H9 (cell line): ENCODE measurements at regions not wholly inside any gene's neighbourhood (a gene's known extent, or its start where the extent isn't known, plus 50 kb on each side); places are given as distances from the start of the nearest gene placed in this dataset.

ENCODE experiments used
- DNase-seq: peaks from one replicate; pipeline ENCODE4 v3.0.0-alpha.2; 2017
- H2AFZ ChIP-seq: one replicate; pipeline ENCODE4 v1.6.1; 2013; ENCODE audit warnings: mild to moderate bottlenecking, low read length, control low read depth, moderate library complexity
- H2AK5ac ChIP-seq: 2 replicates; pipeline ENCODE4 v1.6.1; 2013; ENCODE audit warnings: low read length, control low read depth, mixed read lengths; ENCODE audit not compliant: insufficient read length
- H2BK120ac ChIP-seq: one replicate; pipeline ENCODE4 v1.6.1; 2013; ENCODE audit warnings: low read depth, mild to moderate bottlenecking, low read length, control low read depth, inconsistent platforms; ENCODE audit not compliant: poor library complexity, severe bottlenecking
- H2BK12ac ChIP-seq: 2 replicates; pipeline ENCODE4 v1.6.1; 2013; ENCODE audit warnings: low read length, control low read depth, mixed read lengths, low read depth; ENCODE audit not compliant: insufficient read length
- H2BK15ac ChIP-seq: 2 replicates; pipeline ENCODE4 v1.6.1; 2013; ENCODE audit warnings: low read depth, low read length, control low read depth
- H2BK20ac ChIP-seq: one replicate; pipeline ENCODE4 v1.6.1; 2013; ENCODE audit warnings: low read depth, mild to moderate bottlenecking, low read length, control low read depth, inconsistent platforms; ENCODE audit not compliant: poor library complexity, severe bottlenecking
- H2BK5ac ChIP-seq: 2 replicates; pipeline ENCODE4 v1.6.1; 2013; ENCODE audit warnings: low read length, control low read depth, mixed read lengths; ENCODE audit not compliant: insufficient read length
- H3K14ac ChIP-seq: 2 replicates; pipeline ENCODE4 v1.6.1; 2013; ENCODE audit warnings: low read length, control low read depth; ENCODE audit not compliant: insufficient read depth
- H3K18ac ChIP-seq: 2 replicates; pipeline ENCODE4 v1.6.1; 2013; ENCODE audit warnings: low read depth, mild to moderate bottlenecking, mixed read lengths, low read length, control low read depth; ENCODE audit not compliant: insufficient read length
- H3K23ac ChIP-seq: 2 replicates; pipeline ENCODE4 v1.6.1; 2013; ENCODE audit warnings: low read length, control low read depth, mixed read lengths, low read depth; ENCODE audit not compliant: insufficient read length
- H3K23me2 ChIP-seq: 2 replicates; pipeline ENCODE4 v1.6.1; 2013; ENCODE audit warnings: low read depth, mild to moderate bottlenecking, mixed read lengths, low read length, control low read depth; ENCODE audit not compliant: insufficient read length, poor library complexity, severe bottlenecking
- H3K27ac ChIP-seq: 2 replicates; pipeline ENCODE4 v1.5.1; 2013; ENCODE audit warnings: low read length, control low read depth, mixed read lengths, low read depth; ENCODE audit not compliant: insufficient read length
- H3K27me3 ChIP-seq: 2 replicates; pipeline ENCODE4 v1.6.1; 2013; ENCODE audit warnings: low read length, control low read depth, inconsistent platforms; ENCODE audit not compliant: insufficient read depth
- H3K4ac ChIP-seq: 2 replicates; pipeline ENCODE4 v1.6.1; 2013; ENCODE audit warnings: low read depth, mild to moderate bottlenecking, control low read depth, inconsistent platforms, low read length, moderate library complexity
- H3K4me1 ChIP-seq: 2 replicates; pipeline ENCODE4 v1.6.1; 2013; ENCODE audit warnings: low read length, control low read depth, inconsistent platforms; ENCODE audit not compliant: insufficient read depth
- H3K4me2 ChIP-seq: 2 replicates; pipeline ENCODE4 v1.6.1; 2013; ENCODE audit warnings: low read length, control low read depth, mixed read lengths; ENCODE audit not compliant: insufficient read length, insufficient read depth
- H3K56ac ChIP-seq: 2 replicates; pipeline ENCODE4 v1.6.1; 2013; ENCODE audit warnings: low read depth, mild to moderate bottlenecking, mixed read lengths, low read length, control low read depth; ENCODE audit not compliant: insufficient read length
- H3K79me1 ChIP-seq: 2 replicates; pipeline ENCODE4 v1.6.1; 2013; ENCODE audit warnings: low read depth, mild to moderate bottlenecking, moderate library complexity, low read length, control low read depth, inconsistent platforms; ENCODE audit not compliant: insufficient read depth, poor library complexity, severe bottlenecking
- H3K79me2 ChIP-seq: 2 replicates; pipeline ENCODE4 v1.6.1; 2013; ENCODE audit warnings: low read length, control low read depth, inconsistent platforms; ENCODE audit not compliant: insufficient read depth
- H3K9ac ChIP-seq: 2 replicates; pipeline ENCODE4 v1.6.1; 2013; ENCODE audit warnings: low read length, control low read depth, mixed read lengths; ENCODE audit not compliant: insufficient read length; ENCODE audit errors: extremely low read depth
- H3K9me3 ChIP-seq: one replicate; pipeline ENCODE4 v1.6.1; 2013; ENCODE audit warnings: low read depth, low read length, inconsistent platforms; ENCODE audit not compliant: control insufficient read depth
- H3T11ph ChIP-seq: one replicate; pipeline ENCODE4 v1.6.1; 2013; ENCODE audit warnings: mild to moderate bottlenecking, low read length, control low read depth, inconsistent platforms
- H4K20me1 ChIP-seq: one replicate; pipeline ENCODE4 v1.6.1; 2013; ENCODE audit not compliant: control insufficient read depth, insufficient read length, insufficient read depth
- H4K5ac ChIP-seq: 2 replicates; pipeline ENCODE4 v1.6.1; 2013; ENCODE audit warnings: low read depth, mild to moderate bottlenecking, mixed read lengths, low read length, control low read depth; ENCODE audit not compliant: insufficient read length
- H4K8ac ChIP-seq: replicated peaks from 2 replicates; pipeline ENCODE4 v1.6.1; 2013; ENCODE audit warnings: low read length, control low read depth, mixed read lengths, low read depth; ENCODE audit not compliant: insufficient read length
- H4K91ac ChIP-seq: 2 replicates; pipeline ENCODE4 v1.6.1; 2013; ENCODE audit warnings: low read depth, mild to moderate bottlenecking, moderate library complexity, mixed read lengths, low read length, control low read depth; ENCODE audit not compliant: insufficient read length
- H3K27ac Mint-ChIP-seq, 3 experiments: 2 replicates in 2 of 3; 3 replicates in 1 of 3; pipeline ENCODE4 v1.8.0; 2020 to 2021; ENCODE audit warnings: mixed read lengths in 3 of 3, mild to moderate bottlenecking in 1 of 3, moderate library complexity in 1 of 3
- H3K27me3 Mint-ChIP-seq: 2 replicates; pipeline ENCODE4 v1.8.0; 2021; ENCODE audit warnings: low read depth, mild to moderate bottlenecking, moderate library complexity, mixed read lengths
- H3K36me3 Mint-ChIP-seq, 3 experiments: 2 replicates in 2 of 3; 3 replicates in 1 of 3; pipeline ENCODE4 v1.8.0; 2020 to 2021; ENCODE audit warnings: low read depth in 3 of 3, mixed read lengths in 3 of 3; ENCODE audit not compliant: insufficient read depth in 1 of 3
- H3K4me1 Mint-ChIP-seq, 2 experiments: 2 replicates each; pipeline ENCODE4 v1.8.0; 2020; ENCODE audit warnings: mixed read lengths in 2 of 2
- H3K4me3 Mint-ChIP-seq, 2 experiments: 2 replicates in 1 of 2; 3 replicates in 1 of 2; pipeline ENCODE4 v1.8.0; 2020 to 2021; ENCODE audit warnings: mild to moderate bottlenecking in 2 of 2, mixed read lengths in 2 of 2, moderate library complexity in 1 of 2
- H3K9me3 Mint-ChIP-seq, 2 experiments: 2 replicates in 1 of 2; 3 replicates in 1 of 2; pipeline ENCODE4 v1.8.0; 2020; ENCODE audit warnings: mild to moderate bottlenecking in 2 of 2, mixed read lengths in 2 of 2, moderate library complexity in 1 of 2
- TF ChIP-seq, protein P1 (sequence below): fragments of 200-600 bp; sonication (generic); conservative IDR thresholded peaks from 3 replicates; pipeline ENCODE4 v1.8.0; 2021; ENCODE audit warnings: antibody characterized with exemption, mild to moderate bottlenecking

DNA sequence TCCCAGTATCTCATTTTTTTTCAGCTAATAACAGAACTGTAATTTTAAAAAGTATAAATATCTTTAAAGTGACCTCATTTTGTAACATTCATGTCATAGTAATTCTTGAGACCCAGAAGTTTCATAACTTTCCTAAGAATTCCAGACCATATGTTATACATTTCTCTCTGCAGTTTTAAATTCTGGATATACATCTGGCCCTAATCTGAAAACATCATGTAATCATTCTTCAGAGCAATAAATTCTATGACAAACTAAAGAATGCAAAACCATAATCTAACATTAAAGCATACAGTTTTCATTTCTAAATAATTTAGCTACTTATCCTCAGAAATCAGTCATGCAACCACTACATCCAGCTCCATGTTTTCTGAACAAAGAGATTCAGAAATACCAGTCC, 198.3 kb upstream of the SLC35G4 start:
- Histone ChIP-seq H4K5ac (no peak overlapping the region), H3K4ac (no peak overlapping the region), H3K79me2 (no peaks in the 10 kb centered on the region), H3K79me1 (no peaks in the 10 kb centered on the region), H2BK12ac (no peak overlapping the region), H4K8ac (no peak overlapping the region), H3K18ac (no peak overlapping the region), H3K27ac (no peak overlapping the region), H3K56ac (no peak overlapping the region), H3K9ac (no peak overlapping the region), H3K4me1 (peaks cover 4% of the 10 kb centered on the region; the same call in 1 of the 2 replicates), H3K27me3 (no peaks in the 10 kb centered on the region; the same call in 1 of the 2 replicates), H3K23me2 (no peaks in the 10 kb centered on the region), H2BK5ac (no peak overlapping the region), H2AK5ac (no peak overlapping the region), H3K9me3 (no peaks in the 10 kb centered on the region), H3K23ac (no peak overlapping the region), H2BK20ac (no peak overlapping the region), H4K20me1 (no peaks in the 10 kb centered on the region), H4K91ac (no peak overlapping the region), H3K4me2 (no peak overlapping the region), H2BK15ac (no peak overlapping the region), H3T11ph (no peak overlapping the region), H3K14ac (no peak overlapping the region), H2BK120ac (no peak overlapping the region), H2AFZ (no peak overlapping the region)
- no peak overlapping the region for H3K4me3 Mint-ChIP-seq
- DNase-seq = no peak
- H3K36me3 Mint-ChIP-seq = no peaks in the 10 kb centered on the region
- H3K27me3 Mint-ChIP-seq = no peaks in the 10 kb centered on the region
- no peaks in the 10 kb centered on the region for H3K9me3 Mint-ChIP-seq
- peaks cover 7 to 10% of the 10 kb centered on the region in 2 experiments for H3K4me1 Mint-ChIP-seq
- TF ChIP-seq, protein P1, sequence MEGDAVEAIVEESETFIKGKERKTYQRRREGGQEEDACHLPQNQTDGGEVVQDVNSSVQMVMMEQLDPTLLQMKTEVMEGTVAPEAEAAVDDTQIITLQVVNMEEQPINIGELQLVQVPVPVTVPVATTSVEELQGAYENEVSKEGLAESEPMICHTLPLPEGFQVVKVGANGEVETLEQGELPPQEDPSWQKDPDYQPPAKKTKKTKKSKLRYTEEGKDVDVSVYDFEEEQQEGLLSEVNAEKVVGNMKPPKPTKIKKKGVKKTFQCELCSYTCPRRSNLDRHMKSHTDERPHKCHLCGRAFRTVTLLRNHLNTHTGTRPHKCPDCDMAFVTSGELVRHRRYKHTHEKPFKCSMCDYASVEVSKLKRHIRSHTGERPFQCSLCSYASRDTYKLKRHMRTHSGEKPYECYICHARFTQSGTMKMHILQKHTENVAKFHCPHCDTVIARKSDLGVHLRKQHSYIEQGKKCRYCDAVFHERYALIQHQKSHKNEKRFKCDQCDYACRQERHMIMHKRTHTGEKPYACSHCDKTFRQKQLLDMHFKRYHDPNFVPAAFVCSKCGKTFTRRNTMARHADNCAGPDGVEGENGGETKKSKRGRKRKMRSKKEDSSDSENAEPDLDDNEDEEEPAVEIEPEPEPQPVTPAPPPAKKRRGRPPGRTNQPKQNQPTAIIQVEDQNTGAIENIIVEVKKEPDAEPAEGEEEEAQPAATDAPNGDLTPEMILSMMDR = no peak
- H3K27ac Mint-ChIP-seq = no peak overlapping the region
